GM23338 (cell line): ENCODE measurements at regions not wholly inside any gene's neighbourhood (a gene's known extent, or its start where the extent isn't known, plus 50 kb on each side); places are given as distances from the start of the nearest gene placed in this dataset.

Experiments
- ATAC-seq: fragments of 200-7000 bp; cut with Tn5 transposase; 3 replicates; pipeline ENCODE4 v1.9.1; 2020
- DNase-seq: peaks from one replicate; pipeline ENCODE4 v3.0.0-alpha.2; 2015; ENCODE audit warnings: low spot score
- H2AFZ ChIP-seq: fragments of 200-600 bp; sonication (generic); 2 replicates; pipeline ENCODE4 v1.8.0; 2016; ENCODE audit warnings: antibody characterized with exemption, mild to moderate bottlenecking, moderate library complexity
- H3F3A ChIP-seq: fragments of 200-600 bp; sonication (generic); replicated peaks from 2 replicates; pipeline ENCODE4 v1.8.0; 2017; ENCODE audit warnings: antibody characterized with exemption, mixed run types, low read depth
- H3K27ac ChIP-seq: fragments of 200-600 bp; sonication (generic); 2 replicates; pipeline ENCODE4 v1.6.1; 2016; ENCODE audit warnings: low read depth
- H3K27me3 ChIP-seq: fragments of 200-600 bp; sonication (generic); 2 replicates; pipeline ENCODE4 v1.8.0; 2016; ENCODE audit warnings: mild to moderate bottlenecking, mixed run types, moderate library complexity; ENCODE audit not compliant: insufficient read depth
- H3K36me3 ChIP-seq: fragments of 200-600 bp; sonication (generic); 2 replicates; pipeline ENCODE4 v1.8.0; 2016; ENCODE audit warnings: mild to moderate bottlenecking; ENCODE audit not compliant: insufficient read depth
- H3K4me1 ChIP-seq: fragments of 200-600 bp; sonication (generic); 2 replicates; pipeline ENCODE4 v1.8.0; 2016; ENCODE audit warnings: mild to moderate bottlenecking, moderate library complexity; ENCODE audit not compliant: insufficient read depth
- H3K4me2 ChIP-seq: fragments of 200-600 bp; sonication (generic); 2 replicates; pipeline ENCODE4 v1.7.1; 2017; ENCODE audit warnings: mixed run types
- H3K4me3 ChIP-seq: fragments of 200-600 bp; sonication (generic); 2 replicates; pipeline ENCODE4 v1.6.1; 2016; ENCODE audit warnings: mixed run types
- H3K79me2 ChIP-seq: fragments of 200-600 bp; sonication (generic); replicated peaks from 2 replicates; pipeline ENCODE4 v1.8.0; 2017; ENCODE audit warnings: mild to moderate bottlenecking; ENCODE audit not compliant: insufficient read depth
- H3K9me2 ChIP-seq: fragments of 200-600 bp; sonication (generic); 2 replicates; pipeline ENCODE4 v1.8.0; 2017; ENCODE audit not compliant: insufficient read depth
- H4K20me1 ChIP-seq: fragments of 200-600 bp; sonication (generic); replicated peaks from 2 replicates; pipeline ENCODE4 v1.8.0; 2017; ENCODE audit warnings: mild to moderate bottlenecking; ENCODE audit not compliant: insufficient read depth
- H3K27ac Mint-ChIP-seq: 2 replicates; pipeline ENCODE4 v1.8.0; 2020; ENCODE audit warnings: inconsistent platforms, mild to moderate bottlenecking, moderate library complexity, mixed read lengths
- H3K27me3 Mint-ChIP-seq: 3 replicates; pipeline ENCODE4 v1.8.0; 2022; ENCODE audit warnings: low read depth, mild to moderate bottlenecking, moderate library complexity, mixed read lengths, inconsistent platforms; ENCODE audit not compliant: insufficient read depth, poor library complexity
- H3K36me3 Mint-ChIP-seq: 3 replicates; pipeline ENCODE4 v1.8.0; 2021; ENCODE audit warnings: low read depth, mild to moderate bottlenecking, inconsistent platforms, moderate library complexity, mixed read lengths
- H3K4me1 Mint-ChIP-seq: 3 replicates; pipeline ENCODE4 v1.8.0; 2020; ENCODE audit warnings: mild to moderate bottlenecking, inconsistent platforms, mixed read lengths
- H3K4me3 Mint-ChIP-seq: 3 replicates; pipeline ENCODE4 v1.8.0; 2021; ENCODE audit warnings: moderate library complexity, mild to moderate bottlenecking, inconsistent platforms, mixed read lengths
- H3K9me3 Mint-ChIP-seq: 3 replicates; pipeline ENCODE4 v1.8.0; 2020; ENCODE audit warnings: moderate library complexity, mild to moderate bottlenecking, inconsistent platforms, mixed read lengths
- EZH2phosphoT487 ChIP-seq: fragments of 200-600 bp; sonication (generic); IDR thresholded peaks from one replicate; pipeline ENCODE4 v1.8.1; 2018; ENCODE audit warnings: antibody characterized with exemption; ENCODE audit not compliant: unreplicated experiment
- REST ChIP-seq: IDR thresholded peaks from one replicate; pipeline ENCODE4 v1.6.1; 2018; ENCODE audit warnings: antibody characterized with exemption; ENCODE audit not compliant: unreplicated experiment
- STAT1 ChIP-seq: IDR thresholded peaks from one replicate; pipeline ENCODE4 v1.6.1; 2016; ENCODE audit warnings: antibody characterized with exemption; ENCODE audit not compliant: unreplicated experiment
- ZNF331 ChIP-seq: fragments of 250-450 bp; sonication (Bioruptor Pico); IDR thresholded peaks from 2 replicates; pipeline ENCODE4 v1.5.0; 2020; ENCODE audit warnings: low read depth, mild to moderate bottlenecking, moderate library complexity
- ZNF462 ChIP-seq: fragments of 250-450 bp; sonication (Bioruptor Pico); IDR thresholded peaks from 2 replicates; pipeline ENCODE4 v1.5.0; 2020; ENCODE audit warnings: mild to moderate bottlenecking, moderate library complexity

DNA sequence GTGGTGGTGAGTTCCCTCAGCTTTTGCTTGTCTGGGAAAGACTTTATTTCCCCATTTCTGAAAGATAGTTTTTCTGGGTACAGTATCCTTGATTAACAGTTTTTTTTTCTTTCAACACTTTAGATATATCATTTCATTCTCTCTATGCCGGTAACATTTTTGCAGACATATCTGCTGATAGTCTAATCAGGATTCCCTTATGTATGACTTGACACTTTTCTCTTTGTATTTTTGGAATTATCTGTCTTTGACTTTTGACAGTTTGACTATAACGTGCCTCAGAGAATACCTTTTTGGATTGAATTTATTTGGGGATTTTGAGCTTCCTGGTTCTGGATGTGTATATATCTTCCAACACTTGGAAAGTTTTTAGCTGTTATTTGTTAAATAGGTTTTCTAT is 234.8 kb upstream of the PRICKLE1 start (continued):
- TF ChIP-seq ZNF462 (CRISPR knock-in tag) = no peak

DNA sequence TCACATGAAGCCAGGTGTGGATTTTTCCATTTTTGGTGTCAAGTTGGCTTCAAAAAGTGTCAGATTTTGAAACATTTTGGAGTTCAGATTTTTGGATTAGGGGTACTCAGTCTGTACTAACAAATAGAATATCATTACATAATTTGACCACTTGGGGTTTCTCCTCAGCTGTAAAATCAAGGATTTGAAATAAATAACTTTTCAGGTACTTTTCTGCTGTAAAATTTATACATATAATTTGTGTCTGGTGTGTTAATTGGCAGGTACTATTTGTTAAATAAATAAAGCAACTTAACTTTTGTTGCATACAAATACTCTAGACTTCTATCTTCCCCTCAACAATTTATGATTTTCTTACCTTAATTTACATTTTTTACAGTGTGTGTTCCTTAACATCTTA is 234.1 kb upstream of the PRICKLE1 start:
- Histone ChIP-seq H3K4me3 (no peak overlapping the region), H3K36me3 (no peaks in the 10 kb centered on the region), H3K4me2 (no peak overlapping the region), H4K20me1 (no peaks in the 10 kb centered on the region), H3K9me2 (no peaks in the 10 kb centered on the region), H3K79me2 (no peaks in the 10 kb centered on the region), H3K27ac (no peak overlapping the region), H2AFZ (no peak overlapping the region), H3K4me1 (0 out of 2 replicates have a peak, but pooled peaks cover 8% of the 10 kb centered on the region), H3F3A (no peaks in the 10 kb centered on the region), H3K27me3 (no peaks in the 10 kb centered on the region)
- Mint-ChIP-seq H3K4me3 (no peak overlapping the region), H3K36me3 (no peaks in the 10 kb centered on the region), H3K9me3 (peaks cover 3% of the 10 kb centered on the region; the same call in 1 of the 3 replicates), H3K4me1 (peaks cover 5% of the 10 kb centered on the region), H3K27me3 (peaks cover 2% of the 10 kb centered on the region), H3K27ac (no peak overlapping the region)
- TF ChIP-seq ZNF331 (no peak), EZH2phosphoT487 (no peak), STAT1 (no peak), REST (no peak)
- ATAC-seq = no peak
- DNase-seq = no peak
